ENCODE measurements at regions not wholly inside any gene's neighbourhood (a gene's known extent, or its start where the extent isn't known, plus 50 kb on each side); places are given as distances from the start of the nearest gene placed in this dataset.
A peak's percentile ranks its signal among the peaks of the same experiment; 100 is the strongest.

DNA sequence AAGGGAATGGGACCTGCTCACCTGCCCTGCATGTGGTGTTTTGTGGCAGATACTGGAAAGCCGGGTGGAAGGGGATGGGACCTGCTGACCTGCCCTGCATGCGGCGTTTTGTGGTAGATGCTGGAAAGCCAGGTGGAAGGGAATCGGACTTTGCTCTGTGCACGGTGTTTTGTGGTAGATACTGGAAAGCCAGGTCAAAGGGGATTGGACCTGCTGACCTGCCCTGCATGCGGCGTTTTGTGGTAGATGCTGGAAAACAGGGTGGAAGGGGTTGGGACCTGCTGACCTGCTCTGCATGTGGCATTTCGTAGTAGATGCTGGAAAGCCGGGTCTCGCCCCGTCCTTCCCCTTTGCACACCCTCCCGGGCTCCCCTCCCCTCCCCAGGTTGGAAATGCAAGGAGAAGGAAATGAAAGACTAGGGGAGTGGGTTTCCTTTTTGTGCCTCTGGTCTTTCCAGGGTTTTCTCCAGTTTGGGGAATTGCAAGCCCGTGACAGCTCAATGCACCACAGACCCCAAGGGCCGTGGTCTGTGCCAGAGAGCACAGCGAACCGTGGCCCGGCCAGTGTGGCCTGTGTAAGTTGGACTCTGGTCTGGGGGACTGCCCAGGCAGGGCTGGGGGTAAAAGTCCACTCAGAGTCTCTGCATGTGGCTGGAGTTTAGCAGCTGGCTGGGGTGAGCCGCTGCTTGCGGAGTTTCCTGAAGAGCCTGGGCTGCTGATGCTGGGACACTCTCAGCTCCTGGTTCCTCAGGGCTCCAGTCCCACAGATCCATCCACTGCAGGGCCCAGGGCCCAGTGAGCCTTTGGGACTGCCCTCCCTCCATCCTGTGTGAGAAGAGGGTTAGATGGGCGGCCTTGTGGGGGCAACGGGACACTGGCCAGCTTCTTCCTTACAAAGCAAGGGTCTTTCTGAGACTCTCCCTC is 105.5 kb downstream of the CRYAA start:
- H3K27me3 Mint-ChIP-seq (ENCODE audit: low read depth in 3 of 3): peaks cover 3 to 7% (median 7%) of the 10 kb centered on the region in 3 donors
- H3K27ac Mint-ChIP-seq: no peak overlapping the region
- H3K9me3 Mint-ChIP-seq: no peaks in the 10 kb centered on the region
- no peaks in the 10 kb centered on the region for H3K36me3 Mint-ChIP-seq
- DNase-seq: no peak
- no peaks in the 10 kb centered on the region for H3K4me1 Mint-ChIP-seq
- H3K4me3 Mint-ChIP-seq: no peak overlapping the region

DNA sequence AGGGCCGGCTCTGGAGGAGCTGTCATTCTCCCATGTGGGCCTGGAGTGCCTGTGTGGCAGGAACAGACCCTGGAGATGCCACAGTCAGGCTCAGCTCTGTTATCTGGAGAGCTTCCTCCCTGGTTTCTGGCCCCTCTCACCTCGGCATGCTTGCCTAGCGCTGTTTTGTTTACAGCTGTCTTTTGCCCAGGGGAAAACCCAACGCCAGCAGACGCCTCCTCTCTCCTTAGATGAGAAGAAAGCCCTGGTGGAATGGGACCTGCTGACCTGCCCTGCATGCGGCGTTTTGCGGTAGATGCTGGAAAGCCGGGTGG is 104.9 kb downstream of the CRYAA start:
- DNase-seq: no peak
- no peaks in the 10 kb centered on the region for H3K4me1 Mint-ChIP-seq
- H3K9me3 Mint-ChIP-seq: no peaks in the 10 kb centered on the region
- H3K27ac Mint-ChIP-seq: no peak overlapping the region
- H3K27me3 Mint-ChIP-seq (ENCODE audit: low read depth in 3 of 3): peaks cover 3 to 7% (median 7%) of the 10 kb centered on the region in 3 donors
- no peak overlapping the region for H3K4me3 Mint-ChIP-seq
- H3K36me3 Mint-ChIP-seq: no peaks in the 10 kb centered on the region

- no peak overlapping the region for H3K4me3 Mint-ChIP-seq
- H3K27me3 Mint-ChIP-seq (ENCODE audit: low read depth in 3 of 3): peaks cover 3 to 7% (median 7%) of the 10 kb centered on the region in 3 donors
- no peaks in the 10 kb centered on the region for H3K4me1 Mint-ChIP-seq
- no peaks in the 10 kb centered on the region for H3K9me3 Mint-ChIP-seq
- H3K27ac Mint-ChIP-seq: no peak overlapping the region
- no peak for DNase-seq
- H3K36me3 Mint-ChIP-seq: no peaks in the 10 kb centered on the region
Observed at GRCh38 chr21:43273016-43273707, 104.4 kb downstream of the CRYAA start.

GRCh38 chr21:43272591-43272990 is 103.8 kb downstream of the CRYAA start:
- Mint-ChIP-seq H3K27ac (no peak overlapping the region), H3K9me3 (no peaks in the 10 kb centered on the region), H3K27me3 (ENCODE audit: low read depth in 3 of 3) (peaks cover 3 to 7% (median 7%) of the 10 kb centered on the region in 3 donors), H3K4me3 (no peak overlapping the region), H3K36me3 (no peaks in the 10 kb centered on the region), H3K4me1 (no peaks in the 10 kb centered on the region)
- no peak for DNase-seq

GRCh38 chr21:43271452-43272020 is 102.7 kb downstream of the CRYAA start:
- H3K36me3 Mint-ChIP-seq: no peaks in the 10 kb centered on the region
- H3K4me3 Mint-ChIP-seq: no peak overlapping the region
- peaks cover 3 to 7% (median 6%) of the 10 kb centered on the region in 3 donors for H3K27me3 Mint-ChIP-seq (ENCODE audit: low read depth in 3 of 3)
- H3K4me1 Mint-ChIP-seq: no peaks in the 10 kb centered on the region
- no peak for DNase-seq
- H3K27ac Mint-ChIP-seq: no peak overlapping the region
- H3K9me3 Mint-ChIP-seq: no peaks in the 10 kb centered on the region

DNA sequence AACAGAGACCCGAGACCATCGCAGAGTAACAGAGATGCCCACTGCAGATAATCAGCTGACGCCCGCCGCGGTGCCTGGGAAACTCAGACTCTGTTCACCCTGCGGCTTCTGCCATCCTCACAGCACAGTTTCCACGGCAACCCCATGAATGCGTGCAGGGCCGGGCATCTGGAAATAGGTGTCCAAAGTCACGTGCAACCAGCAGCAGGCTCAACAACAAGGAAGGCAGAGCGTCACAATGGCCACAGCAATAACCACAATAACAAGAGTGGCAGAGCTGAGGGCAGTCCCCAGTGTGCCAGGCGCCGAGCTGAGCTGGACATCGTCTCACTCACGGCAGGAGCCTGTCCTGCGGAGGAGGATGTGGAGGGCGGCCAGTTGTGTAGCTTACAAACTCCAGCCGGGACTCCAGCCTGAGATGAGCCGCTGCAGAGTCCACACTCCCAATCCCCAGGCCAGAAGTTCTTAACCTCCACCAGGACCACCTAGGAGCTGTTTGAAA is 102.0 kb downstream of the CRYAA start:
- H3K27me3 Mint-ChIP-seq (ENCODE audit: low read depth in 3 of 3): peaks cover 1 to 9% (median 6%) of the 10 kb centered on the region in 3 donors
- H3K4me1 Mint-ChIP-seq: no peaks in the 10 kb centered on the region
- H3K9me3 Mint-ChIP-seq: no peaks in the 10 kb centered on the region
- H3K27ac Mint-ChIP-seq: no peak overlapping the region
- no peaks in the 10 kb centered on the region for H3K36me3 Mint-ChIP-seq
- H3K4me3 Mint-ChIP-seq: no peak overlapping the region
- no peak for DNase-seq

DNA sequence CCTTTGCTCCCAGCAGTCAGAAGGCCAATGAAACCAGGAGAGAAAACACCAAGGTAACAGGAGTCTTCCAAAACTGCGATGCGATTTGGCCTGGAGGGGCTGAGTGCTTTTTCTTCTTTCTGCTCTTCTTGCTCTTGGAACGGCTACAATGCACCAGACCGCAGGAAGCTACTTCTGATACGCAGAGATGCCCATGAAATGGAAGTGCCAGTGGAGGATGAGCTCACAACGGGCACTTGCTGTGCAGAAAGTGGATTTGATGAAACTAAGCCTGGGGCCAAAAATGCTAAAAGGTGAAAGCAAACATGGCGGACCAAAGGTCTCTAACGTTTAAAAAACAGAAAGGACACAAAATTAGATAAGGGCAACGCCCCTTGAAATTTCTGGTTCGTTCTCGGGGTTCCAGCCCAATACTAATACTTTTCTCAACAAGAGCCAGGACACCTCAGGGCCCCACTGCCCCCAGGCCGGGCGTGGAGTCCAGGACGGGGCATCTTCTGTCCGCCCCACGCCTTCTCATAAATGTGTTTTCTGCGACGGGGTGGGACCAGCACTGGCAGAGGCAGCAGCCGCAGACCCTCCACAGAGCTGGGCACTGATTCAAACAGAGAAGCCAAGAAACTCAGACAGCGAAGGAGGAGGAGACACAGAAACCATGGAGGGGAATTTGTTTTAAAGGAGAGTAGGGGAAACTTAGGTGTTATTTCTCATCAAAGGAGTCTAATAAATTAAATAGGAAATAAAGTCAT is 101.3 kb downstream of the CRYAA start:
- Mint-ChIP-seq H3K36me3 (no peaks in the 10 kb centered on the region), H3K27ac (no peak overlapping the region), H3K4me1 (no peaks in the 10 kb centered on the region), H3K9me3 (no peaks in the 10 kb centered on the region), H3K27me3 (ENCODE audit: low read depth in 3 of 3) (peaks cover 0 to 9% (median 6%) of the 10 kb centered on the region in 3 donors), H3K4me3 (no peak overlapping the region)
- no peak for DNase-seq

DNA sequence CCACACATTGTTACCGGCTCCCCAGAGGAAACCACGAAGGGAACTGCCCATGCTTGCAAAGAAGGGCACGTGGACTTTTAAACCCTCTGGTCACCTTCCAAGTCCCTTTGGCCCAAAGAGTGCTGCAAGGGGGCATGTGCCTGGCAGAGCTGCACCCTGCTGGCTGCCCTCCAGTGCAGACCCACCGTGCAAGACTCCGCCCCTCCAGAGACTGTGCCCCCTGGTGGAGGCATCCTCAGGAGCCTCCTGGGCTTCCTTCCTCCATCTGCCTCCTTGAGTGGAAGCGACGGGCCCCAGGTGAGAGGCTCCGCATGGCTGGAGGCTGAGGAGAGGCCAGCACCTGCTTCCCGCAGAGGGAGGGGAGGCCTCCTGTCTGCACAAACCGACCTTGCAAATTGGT is 100.6 kb downstream of the CRYAA start:
- Mint-ChIP-seq H3K27ac (no peak overlapping the region), H3K4me1 (no peaks in the 10 kb centered on the region), H3K27me3 (ENCODE audit: low read depth in 3 of 3) (peaks cover 0 to 10% (median 4%) of the 10 kb centered on the region in 3 donors), H3K9me3 (no peaks in the 10 kb centered on the region), H3K4me3 (no peak overlapping the region), H3K36me3 (no peaks in the 10 kb centered on the region)
- peak; percentile 16 to 26 (median 16) for DNase-seq

- DNase-seq: no peak
- Mint-ChIP-seq H3K9me3 (no peaks in the 10 kb centered on the region), H3K36me3 (no peaks in the 10 kb centered on the region), H3K27ac (no peak overlapping the region), H3K4me1 (no peaks in the 10 kb centered on the region), H3K27me3 (ENCODE audit: low read depth in 3 of 3) (peaks cover 0 to 9% (median 4%) of the 10 kb centered on the region in 3 donors), H3K4me3 (no peak overlapping the region)
Observed at GRCh38 chr21:43268804-43269186, 100.0 kb downstream of the CRYAA start.

DNA sequence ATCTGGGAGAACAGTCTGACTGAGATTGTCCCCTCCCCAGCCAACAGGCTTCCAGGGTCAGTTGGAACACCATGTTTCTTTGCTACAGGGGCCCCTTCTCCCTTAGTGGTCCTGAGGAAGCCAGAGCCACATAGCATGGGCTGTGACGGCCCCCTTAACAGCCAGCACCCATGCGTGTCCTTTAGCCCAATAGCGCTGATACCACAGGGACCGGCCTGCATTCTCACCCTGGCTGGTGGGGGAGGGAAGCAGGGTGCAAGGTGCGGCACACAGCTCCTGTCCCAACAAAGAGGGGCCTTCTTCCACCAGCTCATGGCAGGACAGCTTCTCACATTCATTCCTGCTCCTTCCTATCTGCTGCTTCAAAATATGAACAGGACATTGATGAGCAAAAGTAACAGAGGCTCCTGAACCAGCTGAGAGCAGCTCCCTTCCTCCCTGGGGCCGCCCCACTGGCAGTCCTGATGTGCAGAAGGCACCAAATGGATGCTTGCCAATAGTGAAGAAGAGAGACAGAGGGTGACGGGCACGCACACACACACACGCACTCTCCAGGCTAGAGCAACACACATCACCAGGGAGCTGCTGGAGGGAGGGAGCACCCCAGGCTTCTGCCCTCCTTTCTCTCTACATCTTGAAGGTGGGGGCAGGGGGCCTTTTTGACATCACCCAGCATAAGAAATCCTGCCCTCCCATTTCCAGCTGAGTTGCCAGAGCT is 99.4 kb downstream of the CRYAA start:
- Mint-ChIP-seq H3K4me3 (no peak overlapping the region), H3K27me3 (ENCODE audit: low read depth in 3 of 3) (peaks cover 0 to 9% (median 7%) of the 10 kb centered on the region in 3 donors), H3K9me3 (no peaks in the 10 kb centered on the region), H3K36me3 (no peaks in the 10 kb centered on the region), H3K4me1 (no peaks in the 10 kb centered on the region), H3K27ac (no peak overlapping the region)
- DNase-seq: no peak

- Mint-ChIP-seq H3K4me1 (peaks cover 0 to 2% of the 10 kb centered on the region in 2 donors), H3K27ac (no peak overlapping the region), H3K27me3 (ENCODE audit: low read depth in 3 of 3) (peaks cover 3 to 11% (median 7%) of the 10 kb centered on the region in 3 donors), H3K4me3 (no peak overlapping the region), H3K9me3 (peaks cover 0 to 4% (median 0%) of the 10 kb centered on the region in 6 donors), H3K36me3 (no peaks in the 10 kb centered on the region)
- no peak for DNase-seq
Observed at GRCh38 chr21:43267391-43268085, 98.7 kb downstream of the CRYAA start.

DNA sequence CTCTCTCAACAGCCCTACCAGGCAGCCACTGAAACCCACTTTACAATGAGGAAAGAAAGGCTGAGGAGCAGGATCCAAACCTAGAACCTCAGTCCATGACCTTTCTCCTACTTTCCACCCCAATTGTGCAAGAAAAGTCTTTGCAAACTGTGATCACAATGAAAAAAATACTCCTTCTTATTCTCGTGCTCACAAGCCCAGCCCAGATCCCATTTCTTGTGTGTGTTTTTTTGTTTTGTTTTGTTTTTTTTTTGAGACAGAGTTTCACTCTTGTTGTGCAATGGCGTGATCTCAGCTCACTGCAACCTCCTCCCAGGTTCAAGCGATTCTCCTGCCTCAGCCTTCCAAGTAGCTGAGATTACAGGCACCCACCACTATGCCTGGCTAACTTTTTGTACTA is 97.7 kb downstream of the CRYAA start:
- Mint-ChIP-seq H3K27me3 (ENCODE audit: low read depth in 3 of 3) (peaks cover 4 to 14% (median 7%) of the 10 kb centered on the region in 3 donors), H3K4me1 (peaks cover 0 to 2% of the 10 kb centered on the region in 2 donors), H3K36me3 (no peaks in the 10 kb centered on the region), H3K27ac (no peak overlapping the region), H3K9me3 (peaks cover 0 to 5% (median 0%) of the 10 kb centered on the region in 6 donors), H3K4me3 (no peak overlapping the region)
- DNase-seq: no peak
